NCI-H1694 treated with DMSO at 0.1 percent for 48 hours (cell line): ENCODE measurements at regions not wholly inside any gene's neighbourhood (a gene's known extent, or its start where the extent isn't known, plus 50 kb on each side); places are given as distances from the start of the nearest gene placed in this dataset.
"Not testable (repeated sequence)": the region's sequence is repeated elsewhere in the genome, so short reads cannot be mapped to it uniquely, and the experiment has no call there.

ENCODE experiments used
- DNase-seq: peaks from one replicate; lab custom pipeline; 2025; lab: John Stamatoyannopoulos, UW

GRCh38 chr5:50898966-50899365 lies 232.5 kb downstream of the PARP8 start:
- DNase-seq = no peak

DNA sequence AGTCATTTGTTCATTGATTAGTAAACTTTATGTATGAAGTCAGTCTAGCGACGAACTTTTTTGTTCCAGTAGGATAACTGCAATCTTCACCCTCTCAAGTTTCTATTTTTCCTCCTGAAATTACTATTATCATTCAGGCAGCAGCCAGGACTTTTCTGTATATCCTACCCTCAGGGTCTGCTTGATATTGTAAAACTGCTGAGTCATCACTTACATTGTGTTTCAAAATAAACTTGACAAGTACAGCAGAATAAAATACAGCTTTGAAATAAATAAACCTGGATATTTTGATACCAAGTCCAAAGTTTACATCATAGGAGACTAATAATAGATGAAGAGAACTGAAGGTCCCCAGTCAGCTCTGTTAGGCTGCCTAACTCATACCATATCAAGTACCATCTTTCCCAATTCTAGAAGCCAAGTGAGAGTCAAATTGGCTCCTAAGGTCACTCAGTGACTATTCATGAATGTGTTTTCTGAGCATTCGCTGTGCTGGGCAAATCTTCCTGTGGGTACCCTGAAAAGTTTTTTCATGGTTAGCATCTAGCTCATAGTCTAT lies 234.6 kb downstream of the PARP8 start:
- DNase-seq = no peak

GRCh38 chr5:50903651-50904050 lies 237.2 kb downstream of the PARP8 start:
- DNase-seq = no peak

GRCh38 chr5:50905996-50906570 lies 239.6 kb downstream of the PARP8 start:
- DNase-seq = no peak

GRCh38 chr5:50920160-50920559 lies 253.7 kb downstream of the PARP8 start:
- DNase-seq = not testable (repeated sequence)

- DNase-seq = no peak
These were observed 255.1 kb downstream of the PARP8 start for GRCh38 chr5:50921366-50922133.

GRCh38 chr5:50922134-50922941 lies 255.9 kb downstream of the PARP8 start:
- DNase-seq = not testable (repeated sequence)

DNA sequence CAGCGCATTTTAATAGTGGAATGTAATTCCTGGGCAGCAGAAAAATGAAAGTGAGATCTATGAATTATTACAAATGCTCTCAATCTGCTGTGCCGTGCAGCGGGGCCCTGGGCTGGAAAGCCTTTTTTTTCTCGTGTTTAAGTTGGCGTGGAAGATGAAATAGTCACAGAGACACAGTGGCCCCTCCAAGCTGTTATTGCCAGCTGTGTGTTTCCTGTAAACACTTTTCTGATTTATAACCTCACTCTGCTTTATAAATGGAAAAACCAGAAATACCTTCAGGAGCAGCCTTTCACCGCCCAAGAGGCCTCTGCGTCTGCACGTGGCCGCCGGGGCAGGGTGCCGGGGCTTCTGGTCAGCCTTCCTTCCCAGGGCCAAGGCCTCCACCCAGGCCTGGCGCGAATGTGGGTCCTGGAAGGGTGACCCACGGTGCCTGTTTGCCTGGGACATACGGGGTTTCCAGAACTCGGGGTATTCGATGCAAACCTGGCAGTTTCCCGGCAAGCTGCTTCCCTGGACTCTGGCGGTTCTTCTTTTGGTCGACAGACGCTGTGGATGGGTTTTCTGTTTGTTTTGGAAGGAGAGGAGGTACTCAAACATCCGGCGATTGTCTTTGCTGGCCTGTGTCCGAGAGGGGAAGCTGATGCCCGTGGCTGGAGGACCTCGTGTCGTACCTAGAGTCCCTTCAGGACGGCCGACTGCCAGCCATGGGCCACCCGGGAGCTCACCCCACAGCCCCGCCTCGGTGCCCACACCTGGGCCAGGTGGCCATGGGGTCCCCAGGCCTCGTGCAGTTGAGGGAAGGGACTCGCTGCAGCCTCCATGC lies 256.7 kb downstream of the PARP8 start:
- DNase-seq = no peak

DNA sequence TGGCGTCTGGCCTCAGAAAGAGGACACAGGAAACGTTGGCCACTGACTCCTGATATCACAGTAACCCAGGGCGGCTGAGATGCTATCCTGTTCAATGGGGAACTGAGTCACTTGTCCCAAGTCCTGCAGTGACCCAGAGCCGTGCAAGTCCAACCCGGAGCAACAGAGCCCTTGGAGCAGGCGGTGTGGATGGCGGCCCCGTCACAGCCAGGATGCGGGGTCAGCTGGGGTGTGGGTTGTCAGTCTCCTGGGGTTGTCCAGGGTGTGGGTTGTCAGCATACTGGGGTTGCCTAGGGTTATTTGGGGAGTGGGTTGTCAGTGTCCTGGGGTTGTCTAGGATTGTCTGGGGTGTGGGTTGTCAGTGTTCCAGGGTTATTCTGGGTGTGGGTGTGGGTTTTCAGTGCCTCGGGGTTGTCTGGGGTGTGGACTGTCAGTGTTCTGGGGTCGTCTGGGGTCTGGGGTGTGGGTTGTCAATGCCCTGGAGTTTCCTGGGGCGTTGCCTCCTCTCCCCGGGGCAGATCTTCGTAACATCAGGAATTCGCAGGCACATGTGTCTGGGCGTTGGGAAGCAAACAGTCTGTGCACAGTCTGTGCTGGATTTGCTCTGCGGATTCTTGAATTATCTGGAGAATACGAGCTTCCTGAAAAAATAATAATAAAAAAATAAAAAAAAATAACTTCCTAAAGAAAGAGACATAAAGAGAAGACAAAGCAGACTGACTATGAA lies 257.5 kb downstream of the PARP8 start:
- no peak for DNase-seq

DNA sequence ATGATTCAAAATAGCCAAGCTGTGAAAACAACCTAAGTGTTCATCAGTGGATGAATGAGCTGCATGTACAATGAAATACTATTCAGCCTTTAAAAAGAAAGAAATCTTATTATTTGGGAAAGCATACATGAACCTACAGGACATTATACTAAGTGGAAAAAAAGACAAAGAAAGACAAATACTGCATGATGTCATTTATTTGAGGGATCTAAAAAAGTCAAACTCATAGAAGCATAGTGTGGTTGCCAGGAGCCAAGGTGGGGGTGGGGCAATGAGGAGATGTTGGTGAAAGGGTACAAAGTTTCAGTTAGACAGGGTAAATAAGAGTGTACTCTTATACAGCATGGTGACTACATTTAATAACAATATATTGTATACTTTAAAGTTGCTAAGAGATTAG lies 261.5 kb downstream of the PARP8 start:
- no peak for DNase-seq

DNA sequence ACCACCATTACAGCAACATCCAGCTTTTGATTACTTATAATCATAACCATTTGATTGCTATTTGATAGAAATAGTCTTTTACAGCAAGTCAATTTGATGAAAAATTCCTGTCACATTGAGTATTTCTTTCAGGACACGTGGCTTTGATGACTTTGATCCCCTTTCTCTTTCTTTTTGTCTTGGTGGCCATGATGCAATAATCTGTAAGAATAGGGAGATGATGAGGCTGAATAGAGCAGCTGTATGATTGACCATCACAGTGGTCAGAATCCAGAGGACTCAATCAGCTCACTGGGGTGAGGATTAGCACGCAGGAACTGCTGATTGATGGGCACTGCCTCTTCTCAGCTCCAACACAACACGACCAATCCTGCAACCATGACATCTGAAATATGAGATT lies 262.7 kb downstream of the PARP8 start:
- DNase-seq = no peak

DNA sequence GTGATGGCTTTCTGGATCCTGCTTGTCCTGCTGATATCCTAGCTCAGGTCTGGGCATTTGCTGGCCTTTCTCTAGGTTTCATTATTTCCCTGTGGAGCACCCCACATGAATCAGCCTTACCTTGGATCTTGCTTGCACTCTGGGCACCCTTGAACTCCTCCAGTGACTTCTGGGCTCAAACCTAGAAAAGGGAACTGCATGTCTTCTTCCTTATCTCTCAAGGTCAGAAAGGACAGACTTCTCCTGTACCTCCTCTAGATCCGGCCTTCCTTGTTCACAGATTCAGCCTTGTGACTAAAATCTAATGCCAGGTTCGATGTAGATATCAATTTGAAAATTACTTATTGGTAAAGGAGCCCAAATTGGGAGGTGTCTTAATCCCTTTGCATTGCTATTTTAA lies 267.9 kb downstream of the PARP8 start:
- no peak for DNase-seq

GRCh38 chr5:50945139-50945538 lies 278.7 kb downstream of the PARP8 start:
- no peak for DNase-seq

DNA sequence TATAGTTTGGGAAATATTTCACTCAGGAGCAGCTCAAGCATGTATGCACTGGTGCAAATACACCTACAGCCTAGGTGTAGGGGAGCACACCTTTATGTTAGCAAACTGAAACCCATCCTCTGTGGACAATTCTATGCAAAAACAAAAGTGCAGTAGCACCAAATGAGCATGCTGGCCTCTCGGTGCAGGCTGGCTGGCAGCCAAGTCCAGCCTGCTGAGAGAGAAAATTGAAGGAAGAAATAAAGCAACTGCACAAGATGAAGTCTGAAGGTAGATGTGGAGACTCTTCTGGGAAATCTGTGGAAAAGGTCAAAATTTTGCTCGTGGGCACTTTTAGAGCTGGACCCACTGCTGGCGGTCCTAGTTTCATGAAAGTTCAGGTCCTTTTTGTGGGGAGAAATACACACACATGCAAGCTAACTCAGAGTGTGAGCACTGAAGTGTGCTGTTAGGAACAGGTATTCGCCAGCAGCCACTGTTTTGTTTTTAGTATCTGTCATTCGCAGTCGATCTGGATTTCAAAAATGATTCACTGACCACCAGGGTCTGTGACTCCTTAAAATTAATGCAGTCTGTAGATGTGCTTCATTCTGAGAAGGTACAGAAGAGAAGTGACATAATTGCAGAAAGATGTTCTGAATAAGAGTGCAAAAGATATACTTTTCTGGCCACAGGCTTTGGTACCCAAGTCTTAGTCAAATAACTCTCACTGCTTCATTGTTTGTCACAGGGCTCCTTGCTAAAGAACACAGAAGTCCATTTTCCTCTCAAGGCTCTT lies 281.7 kb downstream of the PARP8 start:
- no peak for DNase-seq

DNA sequence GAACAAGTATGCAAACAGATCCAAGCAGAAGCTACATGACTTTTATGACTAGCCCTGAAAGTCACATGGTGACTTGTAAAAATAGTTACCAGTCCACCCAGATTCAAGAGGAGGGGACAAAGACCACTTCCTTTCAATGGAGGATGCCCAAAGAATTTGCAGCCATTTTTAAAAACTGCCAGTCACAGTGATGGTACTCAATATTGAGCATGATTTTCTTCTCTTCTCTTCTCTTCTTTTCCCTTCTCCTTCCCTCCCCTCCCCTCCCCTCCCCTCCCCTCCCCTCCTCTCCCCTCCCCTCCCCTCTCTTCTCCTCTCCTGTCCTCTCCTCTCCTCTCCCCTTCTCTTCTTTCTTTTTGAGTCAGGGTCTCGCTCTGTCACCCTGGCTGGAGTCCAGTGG lies 286.9 kb downstream of the PARP8 start:
- DNase-seq = no peak

DNA sequence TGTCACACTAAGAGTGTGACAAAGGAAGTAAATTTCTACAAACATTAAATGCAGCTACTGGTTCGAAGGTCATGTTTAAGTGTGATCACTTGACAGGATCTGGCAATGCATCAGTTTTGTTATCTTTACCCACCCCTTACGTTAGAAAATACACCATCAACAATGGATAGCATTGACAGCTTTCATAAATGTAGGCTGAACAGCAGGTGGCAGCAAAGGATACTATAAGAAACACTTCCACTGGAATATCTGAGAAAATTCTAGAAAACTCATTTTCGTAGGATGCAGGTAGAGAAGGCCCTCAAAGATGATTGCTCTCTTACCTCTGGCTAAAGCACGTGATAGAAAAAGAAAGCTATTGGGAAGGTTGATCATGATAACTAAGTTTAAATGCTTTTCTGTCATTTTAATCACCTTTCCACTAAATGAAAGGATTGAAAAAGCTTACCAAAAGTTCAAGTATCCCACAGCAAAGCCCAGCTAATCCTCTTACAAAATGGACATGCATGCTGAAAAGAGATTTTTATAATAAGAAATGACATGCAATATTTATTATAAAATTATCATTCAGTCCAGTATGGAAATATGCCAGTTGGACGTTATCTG lies 292.5 kb downstream of the PARP8 start:
- DNase-seq = peak; percentile 21

DNA sequence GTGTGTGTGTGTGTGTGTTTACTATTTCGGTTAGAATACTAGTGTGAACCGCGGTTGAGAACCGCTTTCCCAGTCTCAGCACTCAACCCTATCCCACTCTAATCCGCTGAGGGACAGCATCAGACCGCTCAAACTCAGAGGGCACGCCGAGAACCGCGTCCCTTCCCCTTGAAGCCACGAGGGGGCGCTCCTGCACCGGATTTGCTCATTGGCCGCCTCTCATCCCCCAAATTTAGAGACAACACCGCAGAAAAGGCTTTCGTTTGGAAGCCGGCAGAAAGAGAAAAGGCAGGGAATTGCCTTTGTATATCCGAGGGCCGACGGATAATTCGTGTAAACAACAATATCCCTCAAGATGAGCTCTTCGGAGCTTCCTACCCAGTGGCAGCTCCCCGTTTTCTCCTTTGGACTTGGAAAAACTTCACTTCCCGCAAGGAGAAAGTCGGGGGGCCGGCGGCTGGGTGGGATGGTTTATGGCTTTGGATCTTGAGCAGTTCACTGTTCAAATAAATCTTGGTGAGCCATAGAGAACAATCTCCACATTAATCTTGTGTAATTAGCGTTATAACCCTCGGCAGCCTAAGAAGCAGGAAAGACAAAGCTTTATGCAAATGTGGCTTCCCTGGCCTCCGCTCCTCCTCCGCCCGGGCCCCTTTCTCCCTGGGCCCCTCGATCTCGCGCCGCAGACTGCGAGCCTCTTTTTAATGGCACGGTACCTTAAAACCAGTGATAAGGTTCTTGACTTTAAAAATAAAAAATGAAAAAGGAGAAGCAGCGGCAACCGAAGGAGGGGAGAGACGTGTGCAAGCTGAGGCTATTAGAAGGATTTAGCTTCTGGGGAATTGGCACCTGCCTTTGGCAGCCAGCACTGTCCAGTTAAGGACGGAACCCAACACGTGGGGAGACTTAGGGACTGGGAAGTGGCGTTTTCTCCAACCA lies 296.8 kb downstream of the PARP8 start:
- peak; percentile 64 for DNase-seq

DNA sequence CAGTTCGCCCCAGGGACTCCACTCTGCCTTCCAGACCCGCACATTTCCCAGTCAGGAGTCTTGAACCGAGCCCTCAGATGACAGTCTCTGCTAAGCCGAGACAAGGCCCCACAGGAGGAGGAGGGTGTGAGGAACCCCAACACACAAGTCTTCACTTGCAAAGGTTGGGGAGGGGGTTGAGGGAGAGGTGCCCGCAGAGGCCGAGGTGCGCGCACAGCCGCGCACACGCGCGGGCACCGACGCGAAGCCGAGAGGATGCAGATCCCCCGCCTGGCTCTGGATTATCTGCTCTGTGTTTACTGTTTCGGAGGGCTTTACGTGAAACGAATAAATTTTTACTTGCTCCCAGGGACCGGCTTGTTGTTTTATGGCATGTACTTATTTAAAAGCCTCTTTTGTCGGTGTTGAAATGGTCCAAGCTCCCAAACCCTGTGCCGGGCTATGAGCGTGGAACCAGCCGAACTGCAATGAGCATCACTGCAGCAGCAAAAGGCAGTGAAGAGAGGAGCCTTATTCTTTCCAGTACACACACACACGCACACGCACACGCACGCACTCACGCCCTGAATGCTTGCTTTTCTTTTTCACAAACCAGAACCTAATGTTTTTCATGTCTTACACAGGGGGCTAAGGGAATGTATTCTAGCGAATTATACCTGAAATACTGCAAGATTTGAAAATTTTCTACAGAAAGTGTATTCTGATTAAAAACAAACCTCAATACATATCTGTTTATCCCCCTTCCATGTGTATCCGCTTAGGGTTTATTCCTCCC lies 297.7 kb downstream of the PARP8 start:
- DNase-seq = no peak
